HG03520 (cell line): ENCODE measurements at regions not wholly inside any gene's neighbourhood (a gene's known extent, or its start where the extent isn't known, plus 50 kb on each side); places are given as distances from the start of the nearest gene placed in this dataset.
A peak's percentile ranks its signal among the peaks of the same experiment; 100 is the strongest.

Experiments used
- ATAC-seq: cut with Tn5 transposase; IDR thresholded peaks from one replicate; pipeline ENCODE4 v1.9.1; 2021; ENCODE audit warnings: mild to moderate bottlenecking, moderate library complexity; ENCODE audit not compliant: unreplicated experiment

DNA sequence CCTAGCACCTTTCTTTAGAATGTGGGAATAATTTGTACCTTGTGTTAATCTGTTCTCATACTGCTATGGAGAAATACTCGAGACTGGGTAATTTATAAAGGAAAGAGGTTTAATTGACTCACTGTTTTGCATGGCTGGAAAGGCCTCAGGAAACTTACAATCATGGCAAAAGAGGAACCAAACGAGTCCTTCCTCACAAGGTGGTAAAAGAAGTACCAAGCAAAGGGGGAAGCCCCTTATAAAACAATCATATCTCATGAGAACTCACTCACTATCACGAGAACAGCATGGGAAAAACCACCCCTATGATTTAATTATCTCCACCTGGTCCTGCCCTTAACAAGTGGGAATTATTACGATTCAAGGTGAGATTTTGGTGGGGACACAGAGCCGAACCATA is 127.1 kb upstream of the ANO3 start:
- ATAC-seq: no peak

DNA sequence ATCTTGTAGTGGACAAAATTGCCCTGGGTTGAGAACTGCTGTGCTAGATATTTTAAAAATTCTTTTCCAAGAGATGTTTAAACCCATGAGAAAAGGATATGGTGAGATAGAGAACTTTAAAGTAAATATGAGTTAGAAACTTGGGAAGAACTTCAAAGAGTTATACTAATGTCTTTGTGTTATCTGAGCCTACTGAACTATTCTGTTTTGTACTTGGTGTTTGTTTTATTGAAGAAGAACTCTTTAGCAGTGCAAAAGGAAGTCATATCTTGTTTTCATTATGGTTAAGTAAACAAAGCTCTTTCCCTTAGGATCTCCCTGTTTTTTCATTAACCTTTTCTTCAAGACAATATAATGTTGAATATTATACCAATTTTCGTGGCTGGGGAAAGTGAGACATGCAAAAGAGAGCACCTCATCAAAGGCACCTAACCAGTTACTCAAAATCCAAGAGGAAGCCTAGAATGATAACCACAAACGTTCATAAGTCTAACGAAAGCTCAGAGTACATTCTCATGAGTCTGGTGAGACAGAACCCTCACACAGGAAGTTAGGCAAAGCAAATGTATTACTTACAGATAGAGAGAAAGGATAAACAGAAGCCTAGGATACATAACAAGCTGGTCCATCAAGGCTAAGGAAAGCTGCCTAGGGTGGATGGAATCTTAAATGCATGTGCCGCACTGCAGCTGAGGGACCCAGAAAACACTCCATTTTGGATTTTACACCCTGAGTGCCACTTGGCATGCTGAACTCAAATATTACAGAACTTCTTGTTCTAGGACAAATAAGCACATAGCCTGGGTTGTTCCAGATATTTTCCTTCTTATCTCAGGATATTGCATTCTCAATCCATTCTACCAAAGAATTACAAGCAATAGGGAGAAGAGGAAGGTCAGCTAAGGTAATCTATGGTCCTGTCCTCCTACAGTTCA is 112.5 kb upstream of the ANO3 start:
- no peak for ATAC-seq

DNA sequence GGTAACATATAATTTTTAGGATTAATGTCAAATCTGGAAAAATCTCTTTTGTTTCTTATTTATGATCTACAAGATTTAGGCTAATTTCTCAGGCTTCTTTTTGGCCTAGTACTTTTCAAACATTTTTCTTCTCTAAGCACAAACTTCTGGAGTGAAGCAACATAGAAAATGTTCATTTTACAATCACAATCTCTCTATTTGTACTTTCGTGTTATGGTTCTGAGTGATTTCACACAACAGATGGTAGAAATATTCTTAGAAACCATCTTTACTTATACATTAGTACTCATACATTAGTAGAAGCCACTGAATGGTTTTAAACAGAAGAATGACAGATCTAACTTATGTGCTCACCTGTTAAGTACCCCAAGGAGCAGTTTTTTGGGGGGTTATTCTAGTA is 106.3 kb upstream of the ANO3 start:
- no peak for ATAC-seq

DNA sequence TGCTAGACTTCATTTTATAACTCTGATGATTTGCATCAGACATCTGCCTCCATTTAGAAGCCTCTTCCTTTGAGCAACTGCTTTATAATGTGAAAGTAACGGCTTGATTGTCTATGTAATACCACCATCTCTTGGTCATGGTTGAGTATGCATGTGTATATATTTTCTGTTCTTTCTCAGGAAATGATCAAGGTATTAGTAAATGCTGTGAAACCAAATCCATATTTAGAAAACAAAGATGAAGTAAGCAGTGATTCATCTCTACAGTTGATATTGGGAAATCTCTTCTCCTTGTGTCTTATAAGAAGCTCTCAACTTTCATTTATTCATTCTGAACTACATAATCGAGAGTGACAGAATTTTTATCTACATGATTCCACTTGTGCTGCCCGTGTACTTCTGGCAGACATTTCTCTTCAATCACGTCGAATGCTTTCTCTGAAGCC is 104.6 kb upstream of the ANO3 start:
- ATAC-seq: peak; percentile 76

DNA sequence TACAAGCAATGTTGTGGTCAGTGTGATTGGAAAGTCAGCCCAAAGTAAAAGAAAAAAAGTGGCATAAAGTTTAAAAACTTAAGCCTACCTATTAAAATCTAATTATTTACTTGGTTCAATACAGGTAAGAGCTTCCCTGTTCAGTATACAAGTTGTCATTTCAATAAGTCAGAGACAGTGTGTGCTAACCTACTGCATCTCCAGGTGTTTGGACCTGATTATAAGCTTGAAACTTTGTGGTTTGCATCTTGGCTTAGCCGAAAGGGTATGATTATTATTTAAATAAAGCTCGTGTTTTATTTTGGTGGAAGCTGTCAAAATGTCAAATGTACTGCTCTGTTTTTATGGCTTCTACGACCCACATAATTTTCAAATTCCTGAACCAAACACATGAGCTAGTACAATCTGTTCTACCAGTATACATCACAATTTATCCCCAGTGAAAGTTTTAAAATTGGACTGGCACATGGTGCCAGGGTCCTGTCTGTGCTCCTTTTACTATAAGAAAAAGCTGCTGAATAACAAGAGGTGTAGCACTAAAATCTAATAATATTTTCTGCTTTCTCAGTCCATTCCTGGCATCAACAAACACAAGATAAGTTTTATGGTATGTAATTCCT is 103.9 kb upstream of the ANO3 start:
- no peak for ATAC-seq

DNA sequence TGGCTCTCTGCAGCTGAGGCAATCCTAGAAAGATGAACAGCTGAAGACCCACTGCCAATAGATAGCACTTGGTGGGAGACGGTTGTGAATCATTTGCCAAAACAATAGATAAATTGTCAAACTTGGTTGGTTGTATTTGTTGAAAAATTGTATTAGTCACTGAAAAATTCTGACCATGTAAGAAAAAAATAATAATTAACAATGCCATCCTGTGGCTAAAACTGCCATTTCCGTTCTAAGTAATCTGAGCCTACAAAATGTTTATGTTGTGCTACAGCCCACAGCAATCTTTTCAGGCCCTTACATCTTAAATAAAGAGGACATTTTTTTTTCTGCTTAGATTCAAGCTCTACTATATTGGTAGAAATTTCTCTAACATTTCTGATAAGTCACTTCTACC is 103.2 kb upstream of the ANO3 start:
- no peak for ATAC-seq

DNA sequence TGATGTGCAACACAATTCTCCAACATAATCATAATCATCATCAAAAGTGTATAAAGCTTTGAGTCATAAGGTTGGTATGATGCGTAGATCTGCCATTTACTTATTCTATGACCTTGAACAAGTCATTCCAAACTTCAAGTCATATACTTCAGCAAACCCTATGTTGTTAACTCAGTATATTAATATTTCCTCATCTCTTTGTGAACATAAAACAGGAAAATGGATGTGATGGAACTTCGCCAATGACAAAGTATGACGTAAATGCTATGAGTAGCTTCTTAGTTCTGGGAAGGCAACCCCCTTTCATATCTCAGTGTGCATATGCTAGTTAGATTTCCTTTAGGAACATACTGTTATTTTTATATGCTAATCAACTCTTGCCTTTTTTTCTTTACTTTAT is 102.7 kb upstream of the ANO3 start:
- ATAC-seq: no peak

DNA sequence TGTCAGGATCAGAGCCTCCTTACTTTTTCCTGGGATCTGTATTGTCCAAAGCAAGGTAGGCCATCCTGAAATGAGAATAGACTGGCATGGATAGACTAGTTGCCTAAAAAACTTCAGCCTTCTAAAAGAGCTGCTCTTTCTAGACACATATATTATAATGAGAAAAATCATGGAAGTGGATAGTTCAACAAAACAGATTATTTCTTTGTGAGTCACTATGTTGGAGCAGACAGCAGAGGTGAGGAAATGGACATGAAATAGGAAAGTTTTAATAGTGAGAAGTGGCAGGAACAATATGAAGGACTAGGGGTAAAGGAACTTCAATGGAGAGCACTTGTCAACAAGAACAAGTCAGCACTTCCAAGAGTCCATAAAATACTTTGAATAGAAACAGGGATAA is 101.9 kb upstream of the ANO3 start:
- no peak for ATAC-seq

DNA sequence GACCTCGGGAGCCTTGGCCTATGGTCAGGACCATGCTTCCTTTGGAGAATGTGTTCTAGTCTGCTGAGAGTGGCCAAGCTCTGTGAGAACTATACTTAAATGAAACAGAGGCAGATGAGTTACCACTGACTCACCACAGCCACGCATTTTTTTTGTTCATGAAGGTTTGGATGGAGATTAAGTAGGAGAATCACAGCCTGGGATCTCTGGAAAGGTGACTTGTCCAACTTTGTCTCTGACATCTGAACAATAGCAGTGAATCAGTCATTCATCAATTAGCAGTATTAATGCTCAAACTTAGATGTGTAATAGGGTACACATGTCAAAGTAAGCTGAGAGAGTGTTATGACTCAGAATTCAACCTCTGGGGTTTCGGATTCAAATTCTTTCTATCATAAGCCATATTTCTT is 100.7 kb upstream of the ANO3 start:
- peak; percentile 37 for ATAC-seq

DNA sequence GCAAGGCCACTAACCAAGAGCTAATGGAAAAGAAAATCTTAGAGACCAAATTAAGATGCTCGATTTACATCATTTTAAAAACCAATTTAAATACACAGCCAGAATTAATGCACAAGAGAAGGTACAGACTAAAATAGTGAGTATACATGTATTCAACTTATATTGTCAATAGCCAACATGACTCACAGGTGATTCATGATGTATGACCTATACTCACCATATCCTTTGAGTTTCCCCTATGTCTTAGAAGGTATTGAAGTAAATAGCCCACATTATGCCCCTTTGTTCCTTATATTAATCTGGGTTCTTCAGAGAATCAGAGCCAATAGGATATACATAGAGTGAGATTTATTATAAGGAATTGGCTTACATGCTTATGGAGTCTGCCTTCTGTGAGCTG is 97.5 kb upstream of the ANO3 start:
- no peak for ATAC-seq

DNA sequence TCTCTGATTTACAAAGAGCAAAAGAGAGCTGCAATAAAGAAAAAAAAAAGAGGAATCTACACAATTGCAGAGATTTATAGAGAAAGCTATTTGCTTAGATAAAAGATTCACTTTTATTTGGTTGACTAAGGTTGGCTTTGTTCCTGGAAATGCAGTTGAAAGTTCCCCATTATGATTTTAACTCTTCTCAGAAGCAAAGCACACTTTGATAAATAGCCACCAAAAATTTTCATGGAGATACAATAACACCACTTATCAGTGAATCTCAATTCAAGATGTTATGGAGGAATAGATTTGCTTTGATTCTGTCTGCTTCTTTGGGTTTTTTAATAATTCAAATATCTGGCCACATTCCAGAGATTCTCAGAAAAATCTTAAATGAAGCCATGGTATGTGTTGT is 88.5 kb upstream of the ANO3 start:
- ATAC-seq: no peak

DNA sequence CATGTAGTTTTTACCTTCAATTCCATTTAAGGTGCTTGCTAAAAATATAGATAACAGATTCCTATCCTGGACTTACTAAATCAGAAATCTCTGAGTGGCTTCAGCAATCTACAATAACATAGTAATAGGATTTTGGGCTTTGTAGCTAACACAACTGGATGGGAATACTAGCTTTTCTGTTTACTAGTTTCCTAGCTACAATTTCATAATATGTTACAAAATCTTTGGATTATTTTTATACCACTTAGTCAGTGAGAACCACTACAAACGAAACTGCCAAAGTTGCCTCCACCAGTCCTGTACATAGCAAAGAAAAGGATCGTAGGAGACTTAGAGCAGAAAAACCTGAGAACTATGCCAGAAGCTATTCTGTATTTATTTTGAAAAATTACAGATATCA is 87.7 kb upstream of the ANO3 start:
- ATAC-seq: no peak

DNA sequence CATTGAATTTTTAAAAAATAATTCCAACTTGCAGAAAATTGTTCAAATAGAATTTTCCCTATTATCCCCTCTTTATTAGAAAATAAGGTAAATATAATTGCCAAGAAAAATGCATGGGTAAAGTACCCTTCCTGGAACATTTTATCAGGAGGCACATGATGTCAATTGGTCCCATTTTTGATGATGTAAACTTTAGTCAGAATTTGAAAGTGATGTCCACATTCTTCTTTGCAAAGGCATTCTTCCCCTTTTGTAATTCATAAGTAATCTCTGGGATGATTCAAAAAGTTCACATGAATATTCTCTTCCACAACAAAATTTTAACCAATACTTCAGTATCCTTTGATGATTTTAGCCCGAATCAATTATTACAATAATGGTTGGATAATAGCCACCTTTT is 86.9 kb upstream of the ANO3 start:
- ATAC-seq: no peak

DNA sequence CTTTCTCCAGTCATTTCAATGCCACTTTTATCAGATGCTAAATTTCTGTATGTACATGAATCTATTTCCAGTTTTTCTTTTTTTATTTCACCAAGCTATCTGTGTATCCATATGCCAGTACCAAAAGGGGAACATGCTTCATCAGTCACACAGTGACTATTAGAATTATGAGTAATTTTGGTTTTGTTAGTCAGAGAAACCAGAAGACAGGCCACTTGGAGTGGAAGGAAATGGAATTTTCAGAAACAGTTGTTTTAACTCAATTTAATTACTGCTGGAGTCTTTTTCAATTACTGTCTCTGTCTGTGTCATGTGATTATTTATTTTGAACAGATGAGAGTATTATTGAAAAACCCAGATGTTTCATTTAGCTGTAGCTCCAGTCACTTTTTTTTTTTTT is 84.6 kb upstream of the ANO3 start:
- no peak for ATAC-seq

DNA sequence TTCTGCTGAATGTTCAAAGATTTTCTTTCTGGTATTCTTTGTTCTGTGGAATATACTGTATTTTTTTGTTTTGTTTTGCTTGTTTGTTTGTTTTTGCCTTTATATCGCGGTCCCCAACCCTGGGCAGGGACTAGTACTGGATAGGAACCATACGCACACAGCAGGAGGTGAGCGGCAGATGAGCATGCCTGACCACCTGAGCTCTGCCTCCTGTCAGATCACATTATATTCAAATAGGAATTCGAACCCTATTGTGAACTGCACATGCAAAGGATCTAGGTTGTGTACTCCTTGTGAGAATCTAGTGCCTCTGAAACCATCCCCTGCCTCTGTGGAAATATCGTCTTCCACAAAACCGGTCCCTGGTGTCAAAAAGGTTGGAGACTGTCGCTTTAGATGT is 83.3 kb upstream of the ANO3 start:
- no peak for ATAC-seq

DNA sequence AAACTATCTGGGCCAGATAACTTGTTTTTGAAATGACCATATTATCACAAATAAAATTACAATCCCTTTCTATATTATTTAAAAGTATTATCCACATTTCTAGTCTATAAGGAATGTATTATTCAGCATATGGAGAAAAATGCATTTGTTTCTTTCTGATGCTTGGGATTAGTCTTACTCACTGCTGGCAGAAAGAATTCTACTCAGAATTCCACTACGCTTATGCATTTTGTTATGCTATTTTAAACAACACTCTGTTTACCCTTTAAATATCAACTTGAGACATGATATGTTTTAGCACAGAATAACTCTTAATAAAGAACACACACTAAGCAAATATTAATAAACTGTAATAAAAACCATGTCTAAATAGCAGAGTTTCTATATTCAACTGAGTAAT is 77.6 kb upstream of the ANO3 start:
- ATAC-seq: no peak

DNA sequence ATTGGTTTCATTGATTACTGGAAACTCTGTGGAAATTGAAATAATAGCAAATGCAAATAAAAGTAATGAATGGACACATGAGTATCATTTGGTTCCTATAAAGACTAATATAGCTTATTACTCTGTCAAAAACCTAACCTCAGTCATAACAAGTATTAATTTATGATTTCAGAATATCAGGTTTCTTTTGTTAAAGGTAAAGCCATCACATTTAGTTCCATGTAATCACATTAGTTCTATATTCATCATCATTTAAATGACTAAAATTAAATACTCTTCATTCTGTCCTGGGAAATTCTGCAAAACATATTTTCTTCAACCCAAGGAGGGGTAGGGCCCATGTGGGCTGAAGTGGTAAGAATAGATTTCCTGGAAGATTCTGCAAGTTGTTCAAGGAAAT is 68.2 kb upstream of the ANO3 start:
- ATAC-seq: no peak

DNA sequence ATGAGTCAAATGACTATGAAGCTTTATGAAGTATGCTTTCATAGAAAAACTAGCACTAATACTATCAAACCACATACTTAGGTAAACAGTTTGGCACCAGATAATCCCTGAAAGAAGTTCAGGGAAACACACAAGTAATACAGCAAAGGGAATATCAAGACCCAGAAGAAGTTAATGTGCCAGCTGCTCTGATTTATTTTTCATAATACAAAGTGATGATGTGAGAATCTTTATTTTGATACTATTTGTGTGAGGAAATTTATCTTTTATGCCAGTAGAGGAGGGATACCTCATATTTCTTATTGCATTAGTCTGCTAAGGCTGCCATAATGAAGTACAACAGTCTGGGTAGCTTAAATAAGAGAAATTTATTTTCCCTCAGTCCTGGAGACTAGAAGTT is 67.7 kb upstream of the ANO3 start:
- ATAC-seq: no peak

DNA sequence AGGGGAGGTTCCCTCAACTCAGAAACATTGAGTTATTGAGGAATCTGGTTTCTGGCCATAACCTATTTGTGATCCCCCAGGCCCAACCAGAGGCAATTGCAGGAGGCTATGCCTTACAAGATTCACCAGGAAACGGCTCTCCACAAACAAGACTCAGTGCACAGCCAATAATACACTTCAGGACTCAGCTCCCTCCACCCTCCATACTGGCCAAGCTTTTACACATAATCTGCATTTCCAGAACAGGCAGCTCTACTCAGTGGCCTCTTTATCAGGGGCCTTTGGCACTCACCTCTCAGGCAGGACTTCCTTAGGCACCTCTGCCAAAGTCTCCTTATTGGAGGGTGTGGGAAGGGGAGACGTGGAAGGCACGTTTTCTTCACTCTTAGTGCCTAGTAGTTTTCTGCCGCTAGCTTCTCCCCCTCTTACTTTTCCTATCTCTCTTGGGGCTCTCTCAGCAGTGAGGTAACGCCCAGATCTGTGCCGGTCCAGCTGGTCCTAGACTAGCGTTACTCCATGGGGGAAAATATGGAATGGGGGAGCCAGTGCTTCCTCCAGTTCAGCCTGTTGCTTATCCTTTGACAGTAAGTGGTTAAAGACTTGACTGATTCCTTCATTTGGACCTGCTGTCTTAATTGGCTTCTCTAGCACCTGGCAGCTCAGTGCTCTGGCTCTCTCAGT is 62.8 kb upstream of the ANO3 start:
- ATAC-seq: no peak

DNA sequence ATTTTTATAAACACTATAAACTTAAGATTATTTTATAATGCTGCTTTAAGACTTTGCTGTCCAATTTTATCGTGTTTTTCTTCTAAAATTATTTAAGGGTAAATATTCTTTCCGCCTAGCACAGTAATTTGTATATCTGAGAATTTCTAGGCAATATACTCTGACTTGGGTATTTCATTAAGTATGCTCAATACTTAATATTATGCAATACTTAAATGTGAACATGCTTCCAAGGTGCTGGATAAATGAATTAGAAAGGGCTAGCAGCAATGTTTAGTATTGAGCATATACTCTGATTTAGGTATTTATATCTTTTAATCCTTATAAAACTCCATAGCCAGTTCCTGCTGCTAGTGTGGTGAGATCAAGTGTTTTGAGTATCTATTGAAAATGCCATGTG is 60.3 kb upstream of the ANO3 start:
- ATAC-seq: no peak

DNA sequence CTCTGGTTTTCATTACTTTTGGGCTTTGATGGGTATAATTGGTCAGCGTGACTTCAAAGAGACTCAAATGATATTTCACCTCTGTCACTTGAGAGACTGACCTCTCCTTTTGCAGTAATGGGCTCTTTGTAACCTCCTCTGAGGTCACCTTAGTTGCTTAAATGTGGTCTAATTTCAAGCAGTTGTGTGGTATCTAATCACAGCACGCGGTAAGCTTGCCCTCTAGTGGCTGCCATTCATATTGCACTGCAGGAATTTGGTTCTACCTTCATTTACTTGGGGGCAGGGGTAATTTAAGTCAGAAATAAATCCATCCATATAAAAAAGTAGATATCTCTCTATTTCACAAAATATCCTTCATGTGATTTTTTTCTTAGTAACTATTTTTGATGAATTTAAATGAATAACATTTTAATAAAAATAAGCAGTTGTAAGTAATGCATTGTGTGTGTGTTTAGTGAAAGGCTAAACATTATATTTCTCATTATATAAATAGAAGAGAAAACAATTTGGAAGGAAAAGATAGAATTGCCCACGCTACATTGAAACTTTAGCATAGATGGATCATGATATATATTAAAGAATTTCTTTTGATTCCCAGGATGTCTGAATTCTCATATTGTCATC is 55.0 kb upstream of the ANO3 start:
- peak; percentile 93 for ATAC-seq

DNA sequence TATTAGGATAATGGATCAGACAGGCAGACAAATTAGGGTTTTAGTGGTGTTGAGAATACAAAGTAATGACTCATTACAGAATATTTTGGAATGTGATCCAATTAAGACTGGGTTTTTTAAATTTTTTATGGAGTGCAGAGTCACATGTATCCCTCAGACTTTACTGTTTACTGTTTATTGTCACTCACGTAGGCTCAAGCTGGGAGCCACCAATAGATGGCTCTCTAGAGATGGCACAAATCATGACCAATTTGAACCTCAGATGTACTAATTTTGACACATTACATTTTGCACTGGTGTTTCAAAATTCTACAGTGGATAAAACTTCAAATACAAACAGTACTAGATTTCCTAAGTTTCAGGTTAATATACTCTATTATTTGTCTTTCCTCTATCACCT is 53.6 kb upstream of the ANO3 start:
- no peak for ATAC-seq
